GM18498 (cell line): ENCODE measurements at regions not wholly inside any gene's neighbourhood (a gene's known extent, or its start where the extent isn't known, plus 50 kb on each side); places are given as distances from the start of the nearest gene placed in this dataset.
"Not testable (repeated sequence)": the region's sequence is repeated elsewhere in the genome, so short reads cannot be mapped to it uniquely, and the experiment has no call there.

ENCODE experiments used
- ATAC-seq: cut with Tn5 transposase; IDR thresholded peaks from one replicate; pipeline ENCODE4 v1.9.1; 2021; ENCODE audit warnings: mild to moderate bottlenecking, moderate library complexity; ENCODE audit not compliant: unreplicated experiment

DNA sequence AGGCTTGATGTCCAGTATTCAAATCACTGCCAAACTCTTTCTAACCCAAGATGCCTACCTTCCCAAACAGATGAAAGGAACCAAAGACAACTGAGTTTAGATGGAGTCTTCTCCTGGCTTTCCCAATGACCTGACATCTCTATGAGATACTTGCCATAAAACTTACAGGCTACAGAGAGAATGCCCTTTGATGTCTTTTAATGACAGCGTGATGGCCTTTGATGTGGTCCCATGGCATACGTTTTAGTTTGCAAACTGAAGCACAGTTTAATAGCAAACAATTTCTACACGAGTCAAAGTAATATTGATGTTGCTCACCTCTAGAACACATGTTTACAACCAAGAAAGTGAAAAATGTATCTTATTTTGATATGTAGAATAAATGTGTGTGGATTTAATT, 73.2 kb downstream of the ZIC4 start:
- ATAC-seq, result no peak

- no peak for ATAC-seq
Observed at GRCh38 chr3:147328711-147329110, 77.6 kb downstream of the ZIC4 start.

GRCh38 chr3:147324356-147324755, 82.0 kb downstream of the ZIC4 start:
- ATAC-seq, result no peak

GRCh38 chr3:147318900-147319299, 87.4 kb downstream of the ZIC4 start:
- ATAC-seq, result no peak

DNA sequence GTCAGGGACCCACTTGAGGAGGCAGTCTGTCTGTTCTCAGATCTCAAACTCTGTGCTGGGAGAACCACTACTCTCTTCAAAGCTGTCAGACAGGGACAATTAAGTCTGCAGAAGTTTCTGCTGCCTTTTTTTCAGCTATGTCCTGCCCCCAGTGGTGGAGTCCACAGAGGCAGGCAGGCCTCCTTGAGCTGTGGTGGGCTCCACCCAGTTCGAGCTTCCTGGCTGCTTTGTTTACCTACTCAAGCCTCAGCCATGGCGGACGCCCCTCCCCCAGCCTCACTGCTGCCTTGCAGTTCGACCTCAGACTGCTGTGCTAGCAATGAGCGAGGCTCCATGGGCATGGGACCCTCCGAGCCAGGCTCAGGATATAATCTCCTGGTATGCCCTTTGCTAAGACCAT, 89.3 kb downstream of the ZIC4 start:
- not testable (repeated sequence) for ATAC-seq

GRCh38 chr3:147313513-147313912, 92.8 kb downstream of the ZIC4 start:
- no peak for ATAC-seq

DNA sequence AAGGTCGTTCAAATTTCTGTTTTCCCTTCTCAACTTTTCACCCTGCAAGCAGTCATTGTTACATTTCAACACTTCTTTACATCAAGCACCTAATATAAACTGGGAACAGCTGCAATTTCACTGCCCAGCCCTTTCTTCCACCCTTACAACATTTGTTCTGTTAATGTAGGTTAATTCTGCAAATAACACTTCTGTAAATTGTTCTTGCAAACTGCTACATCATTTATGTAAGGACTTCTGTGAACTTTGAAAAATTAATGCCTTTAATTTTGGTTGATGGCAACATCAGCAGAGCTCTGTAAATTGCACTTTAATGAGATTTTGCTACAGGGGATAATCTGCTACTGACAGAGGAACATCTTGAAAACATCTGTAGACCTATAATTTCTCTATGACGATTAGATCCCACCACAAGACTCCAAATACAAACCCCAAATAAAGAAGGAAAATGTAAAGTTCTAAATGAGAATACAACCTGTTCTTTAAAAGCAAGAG, 93.5 kb downstream of the ZIC4 start:
- no peak for ATAC-seq

DNA sequence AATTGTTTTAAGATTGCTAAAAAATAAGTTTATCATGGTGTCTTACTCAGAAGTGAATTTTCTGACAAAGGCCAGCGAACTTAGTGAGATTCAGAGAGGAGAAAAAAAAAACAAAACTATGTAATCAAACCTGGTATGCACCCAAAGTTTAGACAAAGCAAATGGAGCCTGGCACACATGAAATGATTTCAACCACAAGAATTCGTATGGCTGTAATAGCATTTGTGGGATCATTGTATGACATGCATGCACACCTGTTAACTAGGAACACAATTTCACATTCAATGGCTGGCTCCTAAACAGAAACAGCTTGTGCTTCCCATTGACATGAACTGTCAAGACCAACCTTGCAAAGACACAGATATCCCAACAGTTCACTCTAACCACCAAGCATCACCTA, 94.6 kb downstream of the ZIC4 start:
- no peak for ATAC-seq

- no peak for ATAC-seq
Observed at GRCh38 chr3:147305533-147306250, 100.7 kb downstream of the ZIC4 start.

- ATAC-seq, result no peak
Observed at GRCh38 chr3:147304756-147305155, 101.6 kb downstream of the ZIC4 start.

DNA sequence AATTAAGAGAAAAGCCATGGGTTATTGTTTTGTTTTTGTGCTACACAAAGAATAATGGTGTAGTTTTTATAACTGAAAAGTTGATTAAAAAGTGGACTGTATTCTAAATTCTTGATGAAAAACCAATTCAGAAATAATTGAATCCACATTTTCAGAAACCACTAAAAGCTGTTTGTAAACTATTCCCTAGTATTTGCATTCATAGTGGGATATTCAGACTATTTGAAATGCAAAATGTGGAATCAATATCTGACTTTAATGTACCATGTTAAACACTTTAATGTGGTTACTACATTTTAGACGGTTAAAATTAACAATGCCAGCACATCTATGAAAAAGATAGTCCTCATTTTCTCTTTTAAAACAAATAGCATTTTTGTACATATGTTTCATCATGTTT, 104.6 kb downstream of the ZIC4 start:
- no peak for ATAC-seq

DNA sequence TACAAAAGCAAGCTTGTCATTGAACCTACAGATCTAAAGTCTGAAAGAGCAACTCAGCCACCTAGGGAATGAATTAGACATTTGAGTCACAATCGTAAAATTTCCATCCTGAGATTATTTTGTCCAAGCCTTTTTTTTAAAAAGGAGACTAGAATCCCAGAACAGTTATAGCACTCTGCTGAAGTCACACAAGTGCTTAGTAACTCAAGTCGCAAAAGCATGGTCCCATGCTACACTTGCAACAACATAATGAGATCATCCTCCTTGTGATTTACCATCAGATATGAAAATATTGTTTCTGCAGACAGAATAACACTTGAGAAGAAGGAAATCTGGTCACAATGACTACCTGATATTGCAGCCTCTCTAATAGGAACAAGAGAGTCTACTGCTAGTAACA, 106.7 kb downstream of the ZIC4 start:
- no peak for ATAC-seq

DNA sequence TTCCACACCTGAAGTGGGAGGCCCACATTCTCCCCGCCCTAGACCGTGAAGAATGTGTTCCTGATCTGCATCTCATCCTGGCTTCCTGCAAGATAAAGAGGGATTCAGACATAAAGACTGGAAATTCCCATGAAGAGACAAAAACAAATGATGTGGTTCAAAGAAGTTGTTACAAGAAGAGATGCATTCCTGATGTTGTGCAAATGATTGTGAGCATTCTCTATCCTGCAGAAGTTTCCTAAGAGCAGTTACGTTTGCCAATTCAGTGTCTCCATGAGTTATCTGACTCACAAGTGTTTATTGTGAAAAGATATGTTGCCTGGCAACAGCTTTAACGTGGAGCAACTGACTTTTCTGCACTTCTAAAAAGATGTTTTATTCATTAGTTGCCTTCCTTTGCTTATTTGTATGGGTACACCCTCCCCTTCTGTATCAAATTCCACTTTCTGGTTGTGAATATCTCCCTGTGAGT, 107.8 kb downstream of the ZIC4 start:
- ATAC-seq, result no peak

GRCh38 chr3:147297761-147298350, 108.5 kb downstream of the ZIC4 start:
- no peak for ATAC-seq

DNA sequence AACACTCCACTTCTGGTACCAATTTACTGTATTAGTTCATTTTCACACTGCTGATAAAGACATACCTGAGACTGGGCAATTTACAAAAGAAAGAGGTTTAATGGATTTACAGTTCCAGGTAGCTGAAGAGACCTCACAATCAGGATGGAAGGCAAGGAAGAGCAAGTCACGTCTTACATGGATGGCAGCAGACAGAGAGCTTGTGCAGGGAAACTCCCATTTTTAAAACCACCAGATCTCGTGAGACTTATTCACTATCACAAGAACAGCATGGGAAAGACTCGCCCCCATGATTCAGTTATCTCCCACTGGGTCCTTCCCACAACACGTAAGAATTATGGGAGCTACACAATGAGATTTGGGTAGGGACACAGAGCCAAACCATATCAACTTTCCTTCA, 119.0 kb downstream of the ZIC4 start:
- ATAC-seq, result not testable (repeated sequence)

- no peak for ATAC-seq
Observed at GRCh38 chr3:147269907-147270306, 136.4 kb downstream of the ZIC4 start.

DNA sequence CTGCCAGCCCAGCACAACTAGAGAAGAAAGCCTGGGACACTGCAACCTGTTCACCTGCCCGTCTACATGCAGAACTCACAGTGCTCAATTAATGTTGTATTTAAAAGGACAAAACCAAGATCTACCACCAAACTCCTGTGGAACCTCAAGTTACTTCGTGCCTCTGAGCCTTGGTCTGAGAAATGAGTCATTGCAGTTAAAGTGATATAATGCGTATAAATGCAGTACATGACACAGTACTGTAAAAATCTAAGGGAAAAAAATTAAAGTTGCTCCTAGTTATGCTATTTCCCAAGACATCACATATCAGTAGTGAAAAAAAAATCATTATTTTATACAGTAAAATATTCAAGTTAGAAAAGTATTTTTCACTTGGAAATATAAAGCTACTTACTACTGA, 138.9 kb downstream of the ZIC4 start:
- no peak for ATAC-seq

DNA sequence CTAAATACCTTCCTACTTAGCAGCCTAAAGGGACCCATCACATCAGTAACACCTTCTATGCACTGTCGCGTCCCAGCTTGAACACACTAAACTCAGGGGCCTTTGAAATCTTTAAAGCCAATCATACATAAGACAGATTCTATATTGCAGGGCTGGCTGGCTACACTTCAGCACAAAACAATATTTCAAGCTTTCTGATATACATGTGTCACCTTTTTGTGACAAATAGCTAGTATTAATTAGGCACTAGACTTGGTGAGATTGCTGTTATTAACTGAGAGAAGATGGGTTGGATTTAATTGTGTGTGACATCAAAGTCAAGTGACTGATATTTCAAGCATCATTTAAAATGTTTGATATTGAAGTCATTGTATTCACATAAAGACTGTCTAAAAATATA, 148.4 kb downstream of the ZIC4 start:
- no peak for ATAC-seq

GRCh38 chr3:147256739-147257138, 149.6 kb downstream of the ZIC4 start:
- ATAC-seq, result no peak

- no peak for ATAC-seq
Observed at GRCh38 chr3:147246906-147247305, 159.4 kb downstream of the ZIC4 start.

DNA sequence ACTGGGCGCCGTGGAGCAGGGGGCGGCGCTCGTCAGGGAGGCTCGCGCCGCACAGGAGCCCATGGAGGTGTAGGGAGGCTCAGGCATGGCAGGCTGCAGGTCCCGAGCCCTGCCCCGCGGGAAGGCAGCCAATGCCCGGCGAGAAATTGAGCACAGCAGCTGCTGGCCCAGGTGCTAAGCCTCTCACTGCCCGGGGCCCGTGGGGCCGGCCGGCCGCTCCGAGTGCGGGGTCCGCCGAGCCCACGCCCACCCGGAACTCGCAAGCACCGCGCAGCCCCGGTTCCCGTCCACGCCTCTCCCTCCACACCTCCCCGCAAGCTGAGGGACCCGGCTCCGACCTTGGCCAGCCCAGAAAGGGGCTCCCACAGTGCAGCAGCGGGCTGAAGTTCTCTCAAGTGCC, 160.7 kb downstream of the ZIC4 start:
- not testable (repeated sequence) for ATAC-seq

DNA sequence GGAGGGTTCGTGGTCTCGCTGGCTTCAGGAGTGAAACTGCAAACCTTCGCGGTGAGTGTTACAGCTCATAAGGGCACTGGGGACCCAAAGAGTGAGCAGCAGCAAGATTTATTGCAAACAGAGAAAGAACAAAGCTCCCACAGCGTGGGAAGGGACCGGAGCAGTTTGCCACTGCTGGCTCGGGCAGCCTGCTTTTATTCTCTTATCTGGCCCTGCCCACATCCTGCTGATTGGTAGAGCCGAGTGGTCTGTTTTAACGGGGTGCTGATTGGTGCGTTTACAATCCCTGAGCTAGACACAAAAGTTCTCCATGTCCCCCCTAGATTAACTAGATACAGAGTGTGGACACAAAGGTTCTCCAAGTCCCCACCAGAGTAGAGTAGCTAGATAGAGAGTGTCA, 161.3 kb downstream of the ZIC4 start:
- not testable (repeated sequence) for ATAC-seq

DNA sequence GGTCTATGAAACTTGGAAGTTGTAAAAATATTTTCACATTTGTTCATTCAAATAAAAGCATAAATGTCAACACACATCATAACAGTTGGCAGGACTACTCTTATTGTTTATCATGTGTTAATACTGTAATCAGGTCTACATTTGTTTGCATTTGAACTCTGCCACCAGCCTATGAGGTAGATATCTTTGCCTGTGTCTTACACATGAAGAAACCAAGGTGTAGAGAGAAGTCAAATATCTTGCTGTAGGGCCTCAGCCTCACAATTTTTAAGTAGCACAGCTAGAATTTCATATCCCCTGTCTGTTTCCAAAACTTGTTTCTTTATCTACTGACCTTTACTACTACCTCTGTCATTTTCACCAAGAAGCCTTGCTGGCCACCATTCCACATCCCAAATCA, 161.9 kb downstream of the ZIC4 start:
- no peak for ATAC-seq
